NCI-H1436 treated with DMSO at 0.1 percent for 48 hours (cell line): ENCODE measurements at regions not wholly inside any gene's neighbourhood (a gene's known extent, or its start where the extent isn't known, plus 50 kb on each side); places are given as distances from the start of the nearest gene placed in this dataset.
"Not testable (repeated sequence)": the region's sequence is repeated elsewhere in the genome, so short reads cannot be mapped to it uniquely, and the experiment has no call there.

ENCODE experiments used
- DNase-seq: peaks from one replicate; lab custom pipeline; 2025; lab: John Stamatoyannopoulos, UW

- DNase-seq: no peak
These were observed 654.9 kb upstream of the TBL1XR1 start for GRCh38 chr3:177852001-177852807.

- no peak for DNase-seq
These were observed 657.7 kb upstream of the TBL1XR1 start for GRCh38 chr3:177855021-177855420.

DNA sequence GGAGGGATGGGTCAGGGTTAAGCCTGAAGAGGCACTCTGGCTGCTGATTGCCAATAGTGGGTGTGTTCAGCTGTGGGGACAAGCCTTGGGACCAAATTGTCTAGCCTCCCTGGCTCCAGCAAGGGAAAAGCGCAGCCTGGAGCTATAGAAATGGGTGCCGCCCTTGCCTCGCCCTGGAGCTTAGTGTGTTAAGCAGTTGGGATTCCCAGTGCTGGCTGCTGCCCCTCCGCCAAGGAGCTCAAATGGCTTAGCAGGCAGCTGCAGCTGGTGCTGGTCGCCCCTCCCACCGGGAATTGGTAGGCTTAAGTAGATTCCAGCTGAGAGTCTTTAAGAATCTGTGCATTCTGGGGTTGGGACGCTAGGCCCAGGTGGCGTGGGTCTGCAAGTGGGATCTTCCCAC, 662.9 kb upstream of the TBL1XR1 start:
- no peak for DNase-seq

GRCh38 chr3:177862962-177863491, 665.7 kb upstream of the TBL1XR1 start:
- DNase-seq: no peak

- not testable (repeated sequence) for DNase-seq
These were observed 665.0 kb upstream of the KCNMB2 start for GRCh38 chr3:177871267-177871666.

DNA sequence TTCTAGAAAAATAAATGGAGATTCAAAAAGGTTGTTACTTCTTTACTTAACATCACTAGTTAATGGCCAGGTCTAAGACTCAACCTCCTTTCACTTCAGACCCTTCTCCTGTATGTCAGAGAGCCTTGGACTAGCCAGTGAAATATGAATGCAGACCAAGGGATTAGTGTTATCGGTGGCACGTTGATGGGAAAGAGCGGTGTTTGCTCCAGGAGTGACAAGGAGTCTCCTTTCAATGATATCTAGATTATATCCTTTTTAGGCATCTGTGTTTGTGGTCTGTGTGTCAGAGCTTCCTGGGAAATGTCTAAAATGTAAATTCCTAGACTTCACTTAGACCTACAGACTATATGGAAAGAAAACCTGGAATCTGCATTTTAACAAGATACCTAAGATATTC, 658.0 kb upstream of the KCNMB2 start:
- DNase-seq: no peak

DNA sequence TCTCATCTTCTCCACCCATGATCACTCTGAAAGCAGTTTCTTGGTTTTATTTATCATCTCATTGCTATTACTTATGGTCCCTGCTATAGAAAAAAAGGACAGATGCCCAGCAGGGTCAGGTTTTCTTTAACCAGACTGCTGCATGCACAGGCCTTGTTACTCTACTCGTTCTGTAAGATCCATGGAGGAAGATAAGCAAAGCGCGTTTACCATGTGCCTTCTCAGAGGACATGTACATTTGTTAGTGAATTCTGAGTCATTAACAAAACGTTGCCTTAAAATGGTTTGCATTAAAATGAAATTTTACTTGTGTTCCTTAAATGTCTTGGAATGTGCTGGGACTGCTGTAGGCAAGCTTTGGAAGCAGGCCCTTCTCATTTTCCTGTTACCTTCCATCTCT, 657.3 kb upstream of the KCNMB2 start:
- DNase-seq: no peak

DNA sequence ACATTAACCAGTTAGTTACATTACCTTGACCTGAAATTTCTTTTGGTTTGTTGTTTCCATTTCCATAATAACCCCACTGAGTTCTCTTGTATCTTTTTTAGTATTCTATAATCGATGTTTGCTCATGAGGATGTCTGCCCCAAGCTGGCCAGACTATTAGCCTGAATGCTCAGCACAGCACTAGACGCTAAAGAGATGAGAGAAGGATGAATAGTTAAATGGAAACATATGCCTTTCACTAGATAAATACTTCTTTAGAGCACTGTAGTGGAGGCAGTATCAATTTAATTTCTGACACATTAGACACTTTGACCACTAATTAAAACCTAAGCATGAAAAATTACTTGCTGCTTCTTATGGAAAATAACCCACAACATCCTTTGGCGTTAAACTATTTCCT, 654.9 kb upstream of the KCNMB2 start:
- DNase-seq: no peak

DNA sequence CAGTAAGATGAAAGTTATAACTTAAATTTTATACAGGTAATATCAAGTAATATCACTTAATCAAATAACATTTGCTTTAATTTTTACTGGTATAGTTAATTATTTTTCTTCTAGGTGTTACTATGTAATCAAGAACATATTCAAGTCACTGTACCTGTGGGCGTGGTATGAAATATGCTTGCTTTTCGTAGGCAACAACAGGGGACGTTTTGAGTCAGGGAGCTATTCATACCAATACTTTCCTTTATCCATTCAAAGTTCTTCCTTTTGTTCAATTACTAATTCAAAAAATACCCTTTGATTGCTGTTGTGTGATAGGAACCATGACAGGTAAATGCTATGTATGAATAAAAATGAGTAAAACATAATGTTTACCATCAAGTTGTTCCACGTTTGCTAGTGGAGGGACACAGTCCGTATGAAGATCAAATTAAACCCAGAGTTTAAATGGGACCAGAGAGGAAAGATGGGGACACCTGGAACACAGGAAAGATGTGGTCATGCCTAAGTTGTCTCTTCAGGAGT, 654.0 kb upstream of the KCNMB2 start:
- no peak for DNase-seq

GRCh38 chr3:177883091-177883490, 653.1 kb upstream of the KCNMB2 start:
- DNase-seq: no peak

DNA sequence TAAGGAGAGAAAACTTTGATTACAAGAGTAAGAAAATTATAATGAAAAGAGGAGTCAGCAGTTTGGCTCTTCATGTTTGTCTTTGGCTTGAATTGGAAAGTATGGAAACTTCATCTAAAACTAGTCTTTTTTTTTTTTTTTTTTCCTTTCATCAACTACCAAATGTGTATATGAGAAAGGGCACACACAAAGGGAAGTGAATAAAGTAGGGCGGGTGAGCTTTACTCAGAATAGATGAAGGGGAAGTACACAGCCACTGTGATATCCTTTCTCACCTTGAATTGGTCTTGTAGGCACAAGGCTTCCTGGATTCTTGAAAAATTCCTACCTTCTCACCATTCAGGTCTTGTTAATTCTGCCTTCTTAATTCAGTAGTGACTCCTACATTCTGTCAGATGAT, 652.3 kb upstream of the KCNMB2 start:
- DNase-seq: no peak

DNA sequence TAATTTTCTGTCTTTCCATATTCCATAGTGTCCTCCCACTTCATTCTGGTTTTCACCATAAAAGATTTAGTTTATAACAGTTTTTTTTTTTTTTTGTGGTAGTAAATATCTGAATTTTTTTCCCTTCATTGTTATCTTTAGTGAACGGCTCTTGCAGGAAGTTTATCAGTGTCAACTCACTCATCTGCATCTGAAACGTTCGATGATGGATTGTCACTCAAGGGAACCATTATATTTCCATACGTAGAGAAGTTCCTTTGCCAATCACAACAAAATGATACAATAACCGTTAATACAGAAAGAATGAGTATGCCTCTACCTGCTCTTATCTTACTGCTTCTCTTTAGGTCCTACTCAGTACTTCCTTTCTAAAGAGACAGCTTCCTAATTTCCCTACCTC, 651.2 kb upstream of the KCNMB2 start:
- no peak for DNase-seq

DNA sequence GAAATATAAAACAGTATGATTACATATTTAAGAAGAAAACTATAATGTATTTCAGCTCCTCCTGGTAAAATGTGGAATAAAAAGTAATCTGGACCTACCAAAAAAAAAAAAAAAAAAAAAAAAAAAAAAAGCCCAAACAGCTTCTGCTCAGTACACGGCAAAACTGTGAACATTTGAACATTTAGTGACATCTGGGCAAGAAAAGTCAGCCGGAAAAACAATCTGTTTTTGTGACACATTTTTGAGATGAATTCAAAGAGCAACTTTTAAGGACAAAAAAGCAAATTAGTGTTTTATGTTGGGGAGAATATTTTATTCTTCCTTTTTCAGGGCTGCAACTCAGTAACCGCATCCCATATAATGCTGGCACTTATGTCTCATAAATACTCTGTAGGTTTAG, 649.7 kb upstream of the KCNMB2 start:
- DNase-seq: no peak

GRCh38 chr3:177887475-177887874, 648.8 kb upstream of the KCNMB2 start:
- DNase-seq: no peak

GRCh38 chr3:177889161-177889560, 647.1 kb upstream of the KCNMB2 start:
- no peak for DNase-seq

DNA sequence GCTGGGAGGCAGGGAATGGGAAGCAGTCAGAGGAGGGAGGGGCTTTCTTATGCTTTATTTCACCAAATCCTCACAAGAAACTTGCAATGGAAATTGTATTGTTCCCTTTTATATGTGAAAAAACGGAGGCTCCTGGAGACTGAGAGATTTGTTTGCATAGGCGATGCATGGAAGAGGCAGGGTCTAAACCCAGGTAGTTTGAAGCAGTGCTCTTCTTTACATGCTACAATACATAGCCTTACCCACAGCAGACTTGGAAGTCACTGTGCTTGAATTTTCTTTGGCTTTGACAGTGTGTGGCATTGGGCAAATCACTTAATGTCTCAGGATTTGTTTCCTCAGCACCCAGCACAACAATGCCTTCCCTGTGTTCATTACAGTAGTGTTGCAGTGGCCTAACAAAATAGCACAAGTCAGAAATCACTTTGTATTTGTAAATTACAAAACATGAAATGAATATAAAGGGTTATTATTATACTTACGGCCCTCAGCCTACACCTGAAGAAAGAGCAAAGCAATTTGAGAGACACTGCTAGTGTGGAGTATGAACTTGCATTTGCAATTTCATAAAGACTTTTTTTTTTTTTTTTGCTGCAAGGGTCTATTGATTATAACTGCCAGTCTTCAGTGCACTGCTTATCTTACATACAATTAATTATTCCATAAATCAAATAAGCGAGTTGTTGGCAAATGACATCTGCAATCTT, 646.4 kb upstream of the KCNMB2 start:
- DNase-seq: no peak

DNA sequence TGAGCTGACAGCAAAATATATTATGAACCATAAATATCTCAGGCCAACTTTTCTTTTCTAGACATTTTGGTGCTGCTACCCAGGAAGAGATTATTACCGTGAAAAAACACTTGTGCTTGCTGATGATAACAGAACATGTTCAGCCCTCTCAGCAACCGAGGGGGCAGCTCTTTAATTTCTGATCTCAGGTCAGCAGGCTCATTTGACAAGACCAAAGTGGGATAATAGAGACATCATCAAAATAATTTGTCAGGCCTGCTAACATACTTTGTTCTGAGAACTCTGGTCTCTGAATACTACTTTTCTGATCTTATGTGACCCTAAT, 645.9 kb upstream of the KCNMB2 start:
- no peak for DNase-seq

DNA sequence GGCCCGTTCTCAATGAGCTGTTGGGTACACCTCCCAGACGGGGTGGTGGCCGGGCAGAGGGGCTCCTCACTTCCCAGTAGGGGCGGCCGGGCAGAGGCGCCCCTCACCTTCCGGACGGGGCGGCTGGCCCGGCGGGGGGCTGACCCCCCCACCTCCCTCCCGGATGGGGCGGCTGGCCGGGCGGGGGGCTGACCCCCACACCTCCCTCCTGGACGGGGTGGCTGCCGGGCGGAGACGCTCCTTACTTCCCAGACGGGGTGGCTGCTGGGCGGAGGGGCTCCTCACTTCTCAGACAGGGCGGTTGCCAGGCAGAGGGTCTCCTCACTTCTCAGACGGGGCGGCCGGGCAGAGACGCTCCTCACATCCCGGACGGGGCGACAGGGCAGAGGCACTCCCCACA, 644.7 kb upstream of the KCNMB2 start:
- not testable (repeated sequence) for DNase-seq

- no peak for DNase-seq
These were observed 642.9 kb upstream of the KCNMB2 start for GRCh38 chr3:177893331-177893730.

DNA sequence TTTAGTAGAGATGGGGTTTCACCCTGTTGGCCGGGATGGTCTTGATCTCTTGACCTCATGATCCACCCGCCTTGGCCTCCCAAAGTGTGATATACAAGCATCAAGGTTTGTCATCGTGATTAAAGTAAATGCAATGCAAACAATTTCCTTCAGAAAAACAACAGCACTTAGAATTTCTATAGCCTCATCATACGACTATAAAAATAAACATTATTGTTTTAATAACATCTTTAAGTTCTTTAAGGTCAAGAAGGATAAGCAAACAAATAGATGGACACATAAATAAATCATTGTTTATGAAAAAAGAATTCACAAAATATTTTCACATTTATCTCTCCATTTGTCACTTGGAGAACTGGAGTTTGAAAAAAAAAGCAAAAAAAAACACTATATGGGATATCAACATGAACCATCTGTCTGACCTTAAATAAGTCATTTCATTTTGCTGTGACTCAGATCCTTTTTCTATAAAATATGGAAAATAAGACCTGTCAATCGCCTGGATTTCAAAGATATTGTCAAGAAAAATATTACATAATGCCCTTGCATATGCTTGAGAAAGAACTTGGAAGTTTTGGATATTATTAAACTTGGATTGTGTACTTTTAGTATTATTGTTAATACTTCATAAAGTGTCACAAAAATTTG, 642.0 kb upstream of the KCNMB2 start:
- no peak for DNase-seq

DNA sequence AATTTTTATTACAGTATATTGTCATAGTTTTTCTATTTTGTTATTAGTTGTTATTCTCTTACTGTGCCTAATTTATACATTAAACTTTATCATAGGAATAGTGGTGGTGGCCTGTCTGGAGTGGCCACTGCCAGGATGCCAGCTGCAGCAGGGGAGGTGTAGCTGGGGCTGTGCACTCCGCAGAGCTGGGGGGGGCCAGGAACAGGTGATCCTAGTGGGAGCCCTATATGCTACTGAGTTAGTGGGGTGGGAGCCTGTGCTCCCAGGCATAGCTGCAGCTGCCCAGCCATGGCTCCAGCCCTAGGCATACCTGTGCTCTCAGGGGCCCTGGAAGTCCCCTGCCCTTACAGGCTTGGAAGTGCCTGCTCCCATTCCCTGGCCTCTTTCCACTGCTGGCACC, 638.1 kb upstream of the KCNMB2 start:
- DNase-seq: no peak

DNA sequence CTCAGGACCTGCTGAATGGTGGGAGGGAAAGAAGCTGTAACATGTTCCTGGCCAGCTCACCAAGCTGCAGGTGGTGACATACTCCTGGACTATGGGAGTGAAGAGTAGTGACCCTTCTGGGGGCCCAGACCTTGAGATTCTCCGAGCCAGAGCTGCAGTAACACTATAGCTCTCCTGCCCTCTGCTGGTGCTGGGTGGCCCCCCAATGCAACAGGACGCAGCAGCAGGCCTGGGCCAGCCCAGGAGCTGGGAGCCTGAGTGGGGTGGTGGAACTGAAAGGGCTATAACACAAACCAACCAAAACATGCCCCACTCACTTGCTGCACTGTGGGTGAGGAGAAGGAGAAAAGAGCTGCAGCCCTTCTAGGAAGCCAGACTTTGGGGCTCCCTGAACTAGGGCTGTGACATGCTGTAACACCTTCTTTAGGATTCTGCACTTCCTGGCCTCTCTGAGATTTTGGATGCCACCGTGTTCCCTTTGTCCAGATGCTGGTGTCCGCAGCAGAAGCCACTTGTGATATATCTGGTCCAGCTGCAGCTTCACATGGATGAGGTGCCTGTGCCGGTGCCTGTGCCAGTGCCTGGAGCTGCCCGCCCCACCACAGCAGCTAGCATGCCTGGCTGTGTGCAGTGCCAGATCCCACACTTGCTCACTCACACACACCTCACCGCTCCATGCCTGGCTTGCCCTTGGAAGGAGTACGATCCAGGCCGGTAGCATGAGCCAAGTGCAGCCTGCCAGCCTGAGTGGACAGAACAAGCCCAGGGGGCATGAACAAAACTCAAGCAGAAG, 636.8 kb upstream of the KCNMB2 start:
- no peak for DNase-seq
